GM12872 (cell line): ENCODE measurements at regions not wholly inside any gene's neighbourhood (a gene's known extent, or its start where the extent isn't known, plus 50 kb on each side); places are given as distances from the start of the nearest gene placed in this dataset.

Source experiments
- TF ChIP-seq, protein P1 (sequence below): IDR thresholded peaks from 3 replicates; pipeline ENCODE4 v1.5.1; 2011; ENCODE audit warnings: low read depth, mild to moderate bottlenecking, low read length, moderate library complexity; ENCODE audit not compliant: insufficient read depth

GRCh38 chr22:48106715-48107259, 1344.3 kb downstream of the TBC1D22A start:
- TF ChIP-seq, protein P1, sequence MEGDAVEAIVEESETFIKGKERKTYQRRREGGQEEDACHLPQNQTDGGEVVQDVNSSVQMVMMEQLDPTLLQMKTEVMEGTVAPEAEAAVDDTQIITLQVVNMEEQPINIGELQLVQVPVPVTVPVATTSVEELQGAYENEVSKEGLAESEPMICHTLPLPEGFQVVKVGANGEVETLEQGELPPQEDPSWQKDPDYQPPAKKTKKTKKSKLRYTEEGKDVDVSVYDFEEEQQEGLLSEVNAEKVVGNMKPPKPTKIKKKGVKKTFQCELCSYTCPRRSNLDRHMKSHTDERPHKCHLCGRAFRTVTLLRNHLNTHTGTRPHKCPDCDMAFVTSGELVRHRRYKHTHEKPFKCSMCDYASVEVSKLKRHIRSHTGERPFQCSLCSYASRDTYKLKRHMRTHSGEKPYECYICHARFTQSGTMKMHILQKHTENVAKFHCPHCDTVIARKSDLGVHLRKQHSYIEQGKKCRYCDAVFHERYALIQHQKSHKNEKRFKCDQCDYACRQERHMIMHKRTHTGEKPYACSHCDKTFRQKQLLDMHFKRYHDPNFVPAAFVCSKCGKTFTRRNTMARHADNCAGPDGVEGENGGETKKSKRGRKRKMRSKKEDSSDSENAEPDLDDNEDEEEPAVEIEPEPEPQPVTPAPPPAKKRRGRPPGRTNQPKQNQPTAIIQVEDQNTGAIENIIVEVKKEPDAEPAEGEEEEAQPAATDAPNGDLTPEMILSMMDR: no peak

DNA sequence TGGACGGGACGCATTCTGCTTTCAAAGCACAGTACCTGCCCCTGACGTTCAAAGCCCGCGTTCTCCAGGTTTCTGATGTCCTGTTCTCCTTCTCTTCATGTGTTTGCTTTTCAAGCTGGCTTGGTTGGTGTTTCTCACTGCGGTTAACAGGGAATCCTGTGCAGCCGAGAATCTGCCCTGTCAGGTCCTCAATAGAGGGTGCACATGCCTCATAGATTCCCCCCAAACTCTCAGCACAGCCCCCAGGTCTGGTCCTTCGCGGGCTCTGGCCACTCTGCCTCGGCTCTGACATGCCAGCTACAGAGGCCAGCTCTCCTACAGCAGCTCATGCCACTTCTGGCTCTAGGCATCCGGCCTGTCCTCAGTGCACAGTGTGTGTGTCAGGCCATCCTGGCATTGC, 1343.8 kb downstream of the TBC1D22A start:
- TF ChIP-seq, protein P1: no peak

- TF ChIP-seq, protein P1: no peak
Measured at GRCh38 chr22:48105259-48105658, 1342.8 kb downstream of the TBC1D22A start.

DNA sequence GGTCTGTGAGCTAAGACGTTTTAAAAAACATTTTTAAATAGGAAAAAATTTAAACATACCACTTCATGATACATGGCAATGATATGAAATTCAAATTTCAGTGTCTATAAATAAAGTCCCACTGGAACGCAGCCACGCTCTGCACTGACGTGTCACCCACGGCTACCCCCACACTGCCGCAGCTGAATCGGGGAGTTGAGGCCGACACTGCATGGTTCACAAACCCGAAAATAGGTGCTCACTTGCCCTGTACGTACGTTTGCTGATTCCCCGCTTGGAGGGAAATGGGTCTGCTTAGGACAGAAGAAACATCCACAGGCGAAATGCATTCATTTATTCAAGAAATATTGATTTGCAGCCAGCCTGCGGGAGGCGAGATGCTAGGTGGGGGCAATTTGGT, 1342.3 kb downstream of the TBC1D22A start:
- TF ChIP-seq, protein P1: no peak

DNA sequence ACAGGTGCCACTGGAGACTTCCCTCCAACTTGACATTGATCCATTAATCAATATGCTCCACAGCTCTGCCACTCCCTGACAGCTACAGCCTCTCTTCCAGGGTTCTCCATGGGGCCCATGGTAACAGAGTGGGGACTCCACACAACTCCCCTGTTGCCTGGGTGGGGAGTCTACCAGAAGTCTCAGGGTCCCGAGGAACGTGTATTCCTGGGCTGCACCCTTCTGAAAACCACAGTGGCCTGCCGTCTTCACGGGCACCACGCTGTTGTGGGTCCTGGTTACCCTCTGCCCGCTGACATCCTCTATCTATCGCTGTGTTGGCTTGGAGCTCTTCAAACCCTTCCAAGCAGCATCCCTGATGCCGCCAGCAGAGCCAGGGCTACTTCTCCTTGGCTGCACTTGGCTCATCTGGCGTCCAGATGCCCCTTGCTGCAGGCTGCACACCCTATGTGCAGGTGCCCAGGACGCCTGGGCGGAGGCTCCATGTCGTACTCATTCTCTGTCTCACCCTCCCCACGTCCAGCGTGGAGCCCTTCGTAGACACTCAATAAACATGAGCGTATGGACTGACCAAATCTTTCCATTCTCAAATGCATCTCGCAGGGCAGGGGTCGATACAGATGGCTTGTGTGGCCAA, 1341.8 kb downstream of the TBC1D22A start:
- TF ChIP-seq, protein P1: no peak

DNA sequence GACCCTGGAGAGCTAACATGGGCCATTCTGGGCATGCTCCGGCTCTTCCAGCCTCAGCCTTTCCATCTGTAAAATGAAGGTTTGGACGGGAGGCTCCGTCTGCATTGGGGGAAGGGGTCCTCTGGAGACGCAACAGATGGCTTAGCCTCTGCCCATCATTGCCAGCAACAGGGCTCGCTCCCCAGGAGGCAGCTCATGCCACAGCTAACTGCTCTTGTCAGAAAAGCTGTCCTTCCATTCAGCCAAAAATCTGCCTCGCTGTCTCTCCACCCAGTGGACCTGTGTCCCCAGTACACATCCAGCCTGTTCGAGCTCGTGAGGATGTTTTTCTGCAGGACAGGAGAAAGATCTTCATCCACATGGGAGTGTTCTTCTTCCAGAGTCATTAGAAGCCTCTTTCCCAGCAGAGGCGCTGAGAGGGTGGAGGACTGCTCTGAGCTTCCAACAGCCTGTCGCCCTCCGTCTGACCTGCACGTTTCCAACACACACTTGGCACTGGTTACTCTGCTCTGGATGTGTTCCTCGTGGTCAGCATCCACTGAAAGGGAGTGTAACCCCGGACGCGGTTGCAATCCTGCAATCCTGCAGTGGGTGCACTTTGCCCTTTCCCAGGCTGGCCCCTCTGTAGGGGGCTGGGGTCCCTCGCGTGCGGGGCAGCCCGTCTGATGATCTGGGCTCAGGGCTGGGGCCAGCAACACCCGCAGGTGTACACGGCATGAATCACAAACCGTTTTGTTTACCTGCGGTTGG, 1340.9 kb downstream of the TBC1D22A start:
- TF ChIP-seq, protein P1: no peak

DNA sequence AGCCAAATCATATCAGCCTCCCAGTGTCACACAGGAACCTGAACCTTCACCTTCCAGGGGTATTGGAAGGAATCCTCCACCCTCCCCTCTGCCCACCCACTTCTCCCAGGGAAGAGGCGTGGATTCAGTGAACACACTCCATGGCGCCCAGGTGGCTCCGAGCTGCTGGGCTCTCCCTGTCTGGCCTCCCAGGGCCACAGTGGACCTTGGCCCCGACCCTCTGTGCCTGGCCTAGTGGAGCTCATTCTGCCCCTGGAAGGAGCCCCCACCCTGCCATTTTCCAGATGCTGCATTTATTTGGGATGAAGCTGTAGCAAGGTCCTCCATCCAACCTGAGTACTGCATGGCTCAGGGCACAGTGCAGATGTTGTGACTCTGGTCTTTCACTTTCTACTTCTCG, 1340.1 kb downstream of the TBC1D22A start:
- TF ChIP-seq, protein P1: no peak
